GM12878 (cell line): ENCODE measurements at regions not wholly inside any gene's neighbourhood (a gene's known extent, or its start where the extent isn't known, plus 50 kb on each side); places are given as distances from the start of the nearest gene placed in this dataset.
"Not testable (repeated sequence)": the region's sequence is repeated elsewhere in the genome, so short reads cannot be mapped to it uniquely, and the experiment has no call there.

Experiments
- ATAC-seq: fragments of 200-7000 bp; cut with Tn5 transposase; 3 replicates; pipeline ENCODE4 v1.9.1; 2020; ENCODE audit warnings: mild to moderate bottlenecking, moderate library complexity
- BruUV-seq: library from RNA; stranded (reverse); fragments of 400-500 nt; replicated peaks from 2 replicates; lab custom pipeline; 2021; lab: Mats Ljungman, UMichigan
- CTCF ChIA-PET: fragments of 300-600 bp; sonication (Branson Sonifier 250); formaldehyde crosslinking; extraction: SDS; loops from one replicate; lab custom pipeline; 2021; ENCODE audit warnings: inconsistent platforms; lab: Yijun Ruan, JAX
- POLR2A ChIA-PET: fragments of 350-600 bp; formaldehyde crosslinking; extraction: SDS; loops from one replicate; lab custom pipeline; 2021; ENCODE audit warnings: inconsistent platforms; lab: Charles Lee
- RAD21 ChIA-PET: fragments of 300-600 bp; sonication (Branson Sonifier 250); formaldehyde crosslinking; loops from one replicate; lab custom pipeline; 2023; ENCODE audit warnings: antibody characterized with exemption; ENCODE audit not compliant: unreplicated experiment; lab: Charles Lee
- SMC1A ChIA-PET: fragments of 300-600 bp; sonication (Branson Sonifier 250); formaldehyde crosslinking; loops from one replicate; lab custom pipeline; 2023; ENCODE audit not compliant: unreplicated experiment, uncharacterized antibody; lab: Charles Lee
- DNase-seq: peaks from one replicate; pipeline ENCODE4 v3.0.0-alpha.2; 2011; ENCODE audit warnings: low read depth, low spot score
- FAIRE-seq: peaks from 3 replicates; lab custom pipeline; 2011; peaks lifted over from hg19 to GRCh38; lab: Jason Lieb, UNC
- H2AFZ ChIP-seq: 2 replicates; pipeline ENCODE4 v1.6.0; 2011; ENCODE audit warnings: low read depth, low read length, control low read depth; ENCODE audit not compliant: control insufficient read depth
- H3K27ac ChIP-seq: 2 replicates; pipeline ENCODE4 v1.5.1; 2011; ENCODE audit warnings: control low read depth; ENCODE audit not compliant: control insufficient read depth, insufficient read depth
- H3K27me3 ChIP-seq, 2 experiments: replicated peaks in 1 of 2; 2 replicates each; pipeline versions ENCODE4 v1.6.0 to v1.6.1; 2011; ENCODE audit warnings: low read length in 1 of 2; ENCODE audit not compliant: control insufficient read depth in 2 of 2, insufficient read depth in 2 of 2
- H3K36me3 ChIP-seq, 2 experiments: 2 replicates each; pipeline ENCODE4 v1.5.1; 2011; ENCODE audit warnings: low read length in 1 of 2; ENCODE audit not compliant: control insufficient read depth in 2 of 2, insufficient read depth in 2 of 2
- H3K4me1 ChIP-seq: 2 replicates; pipeline ENCODE4 v1.6.1; 2011; ENCODE audit warnings: mild to moderate bottlenecking, low read length, moderate library complexity, mixed read lengths; ENCODE audit not compliant: control insufficient read depth, insufficient read depth
- H3K4me2 ChIP-seq: 2 replicates; pipeline ENCODE4 v1.6.0; 2011; ENCODE audit warnings: control low read depth; ENCODE audit not compliant: control insufficient read depth, insufficient read depth
- H3K4me3 ChIP-seq: fragments of 200-600 bp; sonication (generic); 2 replicates; pipeline ENCODE4 v1.5.1; 2016
- H3K79me2 ChIP-seq: 2 replicates; pipeline ENCODE4 v1.6.0; 2011; ENCODE audit warnings: low read length; ENCODE audit not compliant: control insufficient read depth, insufficient read depth
- H3K9ac ChIP-seq: 2 replicates; pipeline ENCODE4 v1.8.0; 2011; ENCODE audit warnings: low read length, control low read depth, mixed read lengths; ENCODE audit not compliant: control insufficient read depth, insufficient read depth
- H3K9me3 ChIP-seq: replicated peaks from 3 replicates; pipeline ENCODE4 v1.5.1; 2011; ENCODE audit warnings: mild to moderate bottlenecking, low read length; ENCODE audit not compliant: control insufficient read depth, insufficient read depth
- H4K20me1 ChIP-seq: 2 replicates; pipeline ENCODE4 v1.6.0; 2011; ENCODE audit not compliant: control insufficient read depth, insufficient read depth
- BACH1 ChIP-seq: fragments of 450-650 bp; IDR thresholded peaks from 2 replicates; pipeline ENCODE4 v1.6.1; 2017; ENCODE audit warnings: mild to moderate bottlenecking, borderline replicate concordance
- BMI1 ChIP-seq: fragments of 450-650 bp; IDR thresholded peaks from 2 replicates; pipeline ENCODE4 v1.6.1; 2016; ENCODE audit warnings: mild to moderate bottlenecking, moderate library complexity, borderline replicate concordance
- CHD1 ChIP-seq: IDR thresholded peaks from 2 replicates; pipeline ENCODE4 v1.6.1; 2012; ENCODE audit warnings: low read depth, low read length, improper control_type of control experiment
- FOXK2 ChIP-seq: fragments of 450-650 bp; IDR thresholded peaks from 2 replicates; pipeline ENCODE4 v1.6.1; 2017; ENCODE audit warnings: mild to moderate bottlenecking, moderate library complexity
- GABPA ChIP-seq: IDR thresholded peaks from 2 replicates; pipeline ENCODE4 v1.6.1; 2014; ENCODE audit warnings: antibody characterized with exemption, low read depth, mild to moderate bottlenecking, inconsistent platforms
- HDGF ChIP-seq: fragments of 450-650 bp; IDR thresholded peaks from 2 replicates; pipeline ENCODE4 v1.6.1; 2016; ENCODE audit warnings: antibody characterized with exemption
- IRF4 ChIP-seq: IDR thresholded peaks from 2 replicates; pipeline ENCODE4 v1.6.1; 2011; ENCODE audit warnings: low read depth, low read length
- NBN ChIP-seq: fragments of 450-650 bp; IDR thresholded peaks from 2 replicates; pipeline ENCODE4 v1.6.1; 2016
- NFXL1 ChIP-seq: fragments of 450-650 bp; IDR thresholded peaks from 2 replicates; pipeline ENCODE4 v1.6.1; 2017; ENCODE audit warnings: antibody characterized with exemption, mild to moderate bottlenecking, borderline replicate concordance
- NR2C2 ChIP-seq: IDR thresholded peaks from 2 replicates; pipeline ENCODE4 v1.6.1; 2011; ENCODE audit warnings: borderline replicate concordance, low read depth; ENCODE audit not compliant: control insufficient read depth, insufficient read length
- NRF1 ChIP-seq: conservative IDR thresholded peaks from 2 replicates; pipeline ENCODE4 v1.6.1; 2011; ENCODE audit warnings: mild to moderate bottlenecking, low read depth, low read length, improper control_type of control experiment
- POLR2AphosphoS2 ChIP-seq: IDR thresholded peaks from 2 replicates; pipeline ENCODE4 v1.6.1; 2011; ENCODE audit warnings: low read depth, mild to moderate bottlenecking, low read length, improper control_type of control experiment, moderate library complexity
- POU2F2 ChIP-seq: IDR thresholded peaks from 3 replicates; pipeline ENCODE4 v1.6.1; 2011; ENCODE audit warnings: low read depth, mild to moderate bottlenecking, low read length, borderline replicate concordance
- RB1 ChIP-seq: fragments of 450-650 bp; formaldehyde crosslinking; IDR thresholded peaks from 2 replicates; pipeline ENCODE4 v1.6.1; 2017; ENCODE audit warnings: mild to moderate bottlenecking, borderline replicate concordance
- SIX5 ChIP-seq: IDR thresholded peaks from 2 replicates; pipeline ENCODE4 v1.6.1; 2011; ENCODE audit warnings: mild to moderate bottlenecking, low read depth, low read length, moderate library complexity; ENCODE audit not compliant: severe bottlenecking
- SMARCA5 ChIP-seq: fragments of 450-650 bp; IDR thresholded peaks from 2 replicates; pipeline ENCODE4 v1.6.1; 2017; ENCODE audit warnings: mild to moderate bottlenecking
- SP1 ChIP-seq: IDR thresholded peaks from one replicate; pipeline ENCODE4 v1.6.1; 2011; ENCODE audit warnings: low read depth, low read length
- SUZ12 ChIP-seq: fragments of 200-600 bp; sonication (generic); IDR thresholded peaks from one replicate; pipeline ENCODE4 v1.6.1; 2018; ENCODE audit warnings: antibody characterized with exemption, mild to moderate bottlenecking; ENCODE audit not compliant: unreplicated experiment
- TCF12 ChIP-seq: IDR thresholded peaks from 2 replicates; pipeline ENCODE4 v1.6.1; 2011; ENCODE audit warnings: low read depth, mild to moderate bottlenecking, low read length
- ZBTB33 ChIP-seq: fragments of 450-650 bp; IDR thresholded peaks from 2 replicates; pipeline ENCODE4 v1.6.1; 2017; ENCODE audit warnings: mild to moderate bottlenecking
- WGBS: methylation state at CpG from one replicate; pipeline ENCODE4 v1.1.6; 2016; ENCODE audit warnings: low lambda C conversion rate; ENCODE audit not compliant: insufficient replicate concordance, insufficient coverage; ENCODE audit errors: missing lambda C conversion rate; 5-methylcytosine and 5-hydroxymethylcytosine counted together
- in situ Hi-C: fragments of 300-500 bp; cut with MboI; formaldehyde crosslinking; loops from 9 replicates; pipeline ENCODE4 v1.14.3; 2018; ENCODE audit warnings: mixed read lengths
- intact Hi-C: fragments of 100-400 bp; cut with micrococcal nuclease; formaldehyde crosslinking; loops from one replicate; pipeline ENCODE4 v1.14.2; 2022; ENCODE audit not compliant: unreplicated experiment

DNA sequence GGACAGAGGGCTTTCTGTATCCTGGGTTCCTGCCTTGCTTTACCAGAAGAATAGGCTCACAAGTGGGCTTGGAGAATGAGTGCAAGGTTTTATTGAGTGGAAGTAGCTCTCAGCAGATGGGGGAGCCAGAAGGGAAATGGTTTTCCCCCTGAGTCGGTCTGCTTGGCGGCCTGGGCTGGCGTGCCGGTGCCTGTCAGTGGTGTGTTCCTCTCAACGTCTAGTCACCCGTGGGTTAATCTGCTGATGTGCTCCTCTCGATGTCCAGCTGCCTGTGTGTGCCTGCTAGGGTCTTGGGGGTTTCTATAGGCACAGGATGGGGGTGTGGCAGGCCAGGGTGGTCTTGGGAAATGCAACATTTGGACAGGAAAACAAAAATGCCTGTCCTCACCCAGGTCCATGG lies 370.8 kb upstream of the ZNF462 start:
- H3K79me2 ChIP-seq, FAIRE-seq: not testable (repeated sequence)

GRCh38 chr9:106500171-106500570 lies 362.8 kb upstream of the ZNF462 start:
- Histone ChIP-seq H3K9me3 (no peaks in the 10 kb centered on the region), H3K36me3 (no peaks in the 10 kb centered on the region), H3K4me1 (no peaks in the 10 kb centered on the region), H3K27me3 (no peaks in the 10 kb centered on the region), H3K4me3 (no peak overlapping the region), H3K79me2 (no peaks in the 10 kb centered on the region), H3K4me2 (no peak overlapping the region), H4K20me1 (no peaks in the 10 kb centered on the region), H2AFZ (no peak overlapping the region), H3K9ac (no peak overlapping the region), H3K27ac (no peak overlapping the region)
- CTCF ChIA-PET: no interaction called here
- RAD21 ChIA-PET: no interaction called here
- WGBS: 72% methylated on average over 6 of the region's 6 CpGs
- POLR2A ChIA-PET: interaction anchor here (0.9 kb wide), 1 partner anchor 253 kb away, joined by 3 read pairs; no protein-coding TSS in a partner anchor
- intact Hi-C loops: no loop called here
- SMC1A ChIA-PET: interaction anchor here (1.1 kb wide), 1 partner anchor 10 kb away, joined by 3 read pairs; no protein-coding TSS in a partner anchor
- TF ChIP-seq FOXK2 (no peak), IRF4 (no peak), POLR2AphosphoS2 (no peak), NR2C2 (no peak), GABPA (no peak), TCF12 (no peak), NBN (no peak), SP1 (no peak), SMARCA5 (no peak), NRF1 (no peak), RB1 (no peak), SIX5 (no peak), SUZ12 (no peak), POU2F2 (no peak), ZBTB33 (no peak), BACH1 (no peak), NFXL1 (no peak), CHD1 (no peak), BMI1 (no peak), HDGF (no peak)
- ATAC-seq (no peak; the same call in 2 of the 3 replicates), FAIRE-seq (no peak), DNase-seq (no peak)
- in situ Hi-C loops: no loop called here
- no TSS peak for BruUV-seq

More for the DNA sequence above, 370.8 kb upstream of the ZNF462 start:
- 30% methylated on average over 7 of the region's 7 CpGs for WGBS
- H3K9me3 ChIP-seq, H3K27ac ChIP-seq, H3K9ac ChIP-seq, H4K20me1 ChIP-seq, H3K4me2 ChIP-seq, POLR2A ChIA-PET, H2AFZ ChIP-seq, H3K36me3 ChIP-seq, H3K4me3 ChIP-seq, CTCF ChIA-PET, H3K27me3 ChIP-seq, H3K4me1 ChIP-seq, SMC1A ChIA-PET, in situ Hi-C loops, DNase-seq, RAD21 ChIA-PET, intact Hi-C loops, BruUV-seq: not testable (repeated sequence)
- ATAC-seq: peak; percentile 15; the same call in 1 of the 3 replicates
